Ramos (cell line): ENCODE measurements at regions not wholly inside any gene's neighbourhood (a gene's known extent, or its start where the extent isn't known, plus 50 kb on each side); places are given as distances from the start of the nearest gene placed in this dataset.

ENCODE experiments used
- in situ Hi-C: fragments of 300-500 bp; cut with MboI; formaldehyde crosslinking; loops from one replicate; pipeline ENCODE4 v1.14.3; 2022; ENCODE audit warnings: low sequenced_read_pairs; ENCODE audit not compliant: unreplicated experiment

- in situ Hi-C loops: no loop called here
Observed at GRCh38 chr14:100486025-100486828, 101.0 kb downstream of the BEGAIN start.
